Left colon (tissue), 2 donors: ENCODE measurements at regions not wholly inside any gene's neighbourhood (a gene's known extent, or its start where the extent isn't known, plus 50 kb on each side); places are given as distances from the start of the nearest gene placed in this dataset.
"Not testable (repeated sequence)": the region's sequence is repeated elsewhere in the genome, so short reads cannot be mapped to it uniquely, and the experiment has no call there.

Experiments used
- ATAC-seq: fragments of 200-7000 bp; cut with Tn5 transposase; one replicate; pipeline ENCODE4 v1.9.1; 2020; ENCODE audit warnings: mild to moderate bottlenecking, moderate library complexity
- DNase-seq, 2 donors: peaks; one replicate each; pipeline ENCODE4 v3.0.0-alpha.2; 2020
- intact Hi-C, 2 donors: fragments of 100-400 bp; cut with DNase I in 1 of 2; cut with micrococcal nuclease in 1 of 2; formaldehyde crosslinking; loops; one replicate each; pipeline versions ENCODE4 v1.11.2 to v1.14.0; 2022; cut with DNase I, micrococcal nuclease
- donor health status: DM: no; HTN: no; CAD: no.
- donor health status: DM: yes; HTN: yes; CAD: no.

- intact Hi-C loops, DNase-seq, ATAC-seq: not testable (repeated sequence)
Observed at GRCh38 chr16:29129458-29130038, 144.7 kb downstream of the LAT start.

DNA sequence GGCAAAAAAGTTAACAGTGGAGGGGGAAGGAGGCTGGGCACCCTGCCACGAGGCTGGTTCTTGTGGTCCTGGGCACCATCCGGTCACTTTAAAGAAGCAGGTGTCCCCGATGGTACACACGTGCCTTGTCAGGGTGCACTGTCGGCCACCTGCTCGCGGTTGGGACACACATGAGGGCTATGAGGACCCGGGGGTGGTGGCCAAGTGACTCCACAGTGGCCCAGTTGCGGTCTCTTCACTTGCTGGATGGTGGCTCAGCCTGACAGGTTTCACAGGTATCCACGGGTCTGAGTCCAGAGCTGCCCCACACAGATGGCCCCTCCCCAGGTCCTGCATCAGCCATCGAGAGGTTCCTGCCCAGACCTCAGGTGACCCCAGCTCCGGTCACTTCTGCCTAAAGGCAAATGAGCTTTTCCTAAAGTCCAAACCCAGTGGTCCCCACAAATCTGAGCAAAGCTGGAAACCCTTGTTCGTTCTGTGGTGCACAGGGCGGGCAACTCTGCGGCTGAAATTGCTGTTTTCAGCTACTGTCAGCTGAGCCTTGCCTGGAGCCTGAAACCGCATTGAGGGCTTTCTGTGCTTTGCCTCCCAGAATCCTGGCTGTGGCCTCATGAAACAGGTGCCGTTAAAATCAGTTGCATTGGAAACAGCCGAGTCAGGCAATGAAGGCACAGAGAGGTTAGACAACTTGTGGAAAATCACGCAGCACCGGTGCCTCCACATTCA lies 144.0 kb downstream of the LAT start:
- ATAC-seq, intact Hi-C loops, DNase-seq: not testable (repeated sequence)

- DNase-seq, ATAC-seq, intact Hi-C loops: not testable (repeated sequence)
Observed at GRCh38 chr16:29127806-29128420, 143.1 kb downstream of the LAT start.

GRCh38 chr16:29126616-29127015 lies 141.8 kb downstream of the LAT start:
- no peak for ATAC-seq
- intact Hi-C loops, result no loop called here
- DNase-seq, result no peak

DNA sequence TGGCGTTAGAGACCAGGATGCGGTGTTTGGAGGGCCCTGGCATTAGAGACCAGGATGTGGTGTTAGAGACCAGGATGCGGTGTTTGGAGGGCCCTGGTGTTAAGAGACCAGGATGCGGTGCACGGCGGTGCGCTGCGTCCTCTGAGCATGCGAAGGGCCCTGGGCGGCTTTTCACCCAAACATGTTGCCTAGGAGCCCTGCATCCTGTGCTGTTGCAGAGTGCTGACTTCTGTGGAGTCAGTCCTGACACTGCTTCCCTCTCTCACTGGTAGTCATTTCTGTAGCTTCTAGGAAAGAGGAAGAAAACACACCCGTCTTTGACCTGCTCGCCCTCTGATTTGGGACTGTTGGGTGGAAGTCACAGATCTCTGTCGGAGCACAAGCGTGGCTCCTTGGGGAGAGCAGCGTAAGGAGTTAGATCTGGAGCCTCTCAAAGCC lies 141.2 kb downstream of the LAT start:
- DNase-seq (no peak), ATAC-seq (peak; percentile 26)
- intact Hi-C loops, result no loop called here

- DNase-seq (no peak), ATAC-seq (no peak)
- intact Hi-C loops, result no loop called here
Observed at GRCh38 chr16:29124828-29125227, 140.0 kb downstream of the LAT start.

- intact Hi-C loops, DNase-seq, ATAC-seq: not testable (repeated sequence)
Observed at GRCh38 chr16:29124162-29124561, 139.3 kb downstream of the LAT start.

DNA sequence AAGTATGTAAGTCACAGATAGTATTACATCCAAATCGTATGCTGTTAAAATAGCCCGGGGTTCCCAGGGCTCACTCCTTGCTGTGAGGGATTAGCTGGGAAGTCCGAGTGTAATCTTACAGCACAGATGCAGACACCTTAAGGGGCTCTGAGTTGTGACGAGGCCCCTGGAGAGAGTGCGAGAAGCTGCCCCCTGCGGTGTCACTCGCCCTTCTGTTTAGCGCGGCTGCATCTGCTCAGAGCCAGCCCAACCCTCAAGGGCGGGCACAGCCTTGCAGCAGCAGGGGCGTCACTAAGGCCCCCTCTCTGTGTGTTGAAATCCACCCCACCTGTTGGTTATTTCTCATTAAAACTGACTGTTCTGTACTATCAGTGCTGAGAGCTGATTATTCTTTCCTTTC lies 135.8 kb downstream of the LAT start:
- DNase-seq, ATAC-seq, intact Hi-C loops: not testable (repeated sequence)

GRCh38 chr16:29118301-29118957 lies 133.6 kb downstream of the LAT start:
- ATAC-seq, DNase-seq, intact Hi-C loops: not testable (repeated sequence)

DNA sequence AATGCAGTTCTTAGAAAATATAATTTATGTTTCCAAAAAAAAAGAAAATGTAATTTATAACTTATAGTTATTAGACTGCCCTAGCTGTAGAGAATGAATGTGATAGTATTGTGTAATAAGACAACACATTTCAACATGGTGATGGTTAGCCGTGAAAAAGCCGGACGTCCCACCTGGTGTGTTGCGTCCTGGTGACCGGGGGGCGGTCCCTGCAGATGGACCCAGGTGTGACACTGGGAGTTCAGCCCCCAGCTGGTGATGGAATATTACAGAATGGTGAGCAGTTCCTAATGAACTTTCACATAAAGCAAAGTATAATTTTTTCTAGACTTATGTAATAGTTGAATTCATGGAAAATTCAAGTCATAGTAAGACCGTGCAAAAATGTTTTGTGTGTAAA lies 132.8 kb downstream of the LAT start:
- intact Hi-C loops, result no loop called here
- no peak for ATAC-seq

DNA sequence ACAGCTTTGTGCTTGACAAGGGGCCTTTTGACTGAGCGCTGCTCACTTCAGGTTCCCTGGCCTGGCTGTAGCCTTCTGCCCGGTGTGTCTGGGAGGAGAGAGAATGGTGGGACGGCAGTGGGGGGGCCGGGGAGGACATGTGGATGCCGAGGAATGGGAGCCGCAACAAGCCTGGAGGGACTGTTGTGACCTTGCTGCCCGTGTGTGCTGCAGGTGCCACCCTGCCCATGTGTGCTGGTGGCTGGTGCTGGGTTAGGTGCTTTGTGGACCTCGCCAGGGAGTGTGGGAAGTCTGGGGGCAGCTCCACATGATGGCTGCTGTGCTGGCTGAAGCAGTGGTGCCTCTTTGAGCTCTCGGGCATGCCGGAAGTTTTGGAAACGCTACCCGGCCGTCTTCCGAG lies 132.1 kb downstream of the LAT start:
- no peak for DNase-seq
- intact Hi-C loops, result no loop called here
- ATAC-seq, result no peak

More for the DNA sequence above, 132.8 kb downstream of the LAT start:
- DNase-seq, result no peak

DNA sequence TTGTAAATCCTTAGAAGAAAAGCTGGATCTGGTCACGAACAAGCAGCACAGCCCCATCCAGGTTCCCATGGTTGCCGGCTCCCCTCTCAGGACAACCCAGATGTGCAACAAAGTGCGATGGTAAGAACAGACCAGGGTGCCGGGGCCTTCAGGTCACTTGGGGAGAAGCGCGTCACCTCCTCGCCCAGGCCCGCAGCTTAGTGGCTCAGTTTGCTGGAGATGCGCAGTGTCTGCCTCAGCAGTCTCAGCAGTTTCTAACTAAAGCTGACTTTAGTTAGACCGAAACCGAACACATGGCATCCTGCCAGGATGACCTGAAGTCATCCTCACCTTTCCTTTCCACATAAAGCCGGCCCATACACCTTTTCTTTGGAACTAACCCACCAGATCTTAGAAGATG lies 131.4 kb downstream of the LAT start:
- DNase-seq, intact Hi-C loops, ATAC-seq: not testable (repeated sequence)

DNA sequence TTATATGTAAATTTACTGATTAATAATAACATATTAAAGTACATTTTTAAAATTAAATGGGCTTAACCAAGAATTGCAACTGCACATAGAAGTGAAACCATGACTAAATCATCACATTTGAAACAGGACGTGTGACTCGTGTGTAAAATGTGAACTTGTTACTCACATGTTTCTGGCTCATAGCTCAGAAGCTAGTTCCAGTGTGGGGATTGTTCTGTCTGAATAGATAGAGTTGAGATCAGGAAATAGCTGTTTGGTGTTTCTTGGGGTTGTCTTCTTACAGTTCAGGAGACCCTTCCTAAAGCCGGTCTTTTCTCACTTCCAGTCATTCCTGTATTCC lies 130.9 kb downstream of the LAT start:
- DNase-seq, intact Hi-C loops, ATAC-seq: not testable (repeated sequence)

- peak; percentile 94 for ATAC-seq
- intact Hi-C loops, result not testable (repeated sequence)
Observed at GRCh38 chr16:29114989-29115801, 130.3 kb downstream of the LAT start.

GRCh38 chr16:29114574-29114973 lies 129.7 kb downstream of the LAT start:
- DNase-seq, result no peak
- intact Hi-C loops, result no loop called here
- peak; percentile 7 for ATAC-seq

More at GRCh38 chr16:29114989-29115801, 130.3 kb downstream of the LAT start:
- peak; percentile 49 to 65 for DNase-seq

- intact Hi-C loops, DNase-seq, ATAC-seq: not testable (repeated sequence)
Observed at GRCh38 chr16:29113446-29113845, 128.6 kb downstream of the LAT start.

DNA sequence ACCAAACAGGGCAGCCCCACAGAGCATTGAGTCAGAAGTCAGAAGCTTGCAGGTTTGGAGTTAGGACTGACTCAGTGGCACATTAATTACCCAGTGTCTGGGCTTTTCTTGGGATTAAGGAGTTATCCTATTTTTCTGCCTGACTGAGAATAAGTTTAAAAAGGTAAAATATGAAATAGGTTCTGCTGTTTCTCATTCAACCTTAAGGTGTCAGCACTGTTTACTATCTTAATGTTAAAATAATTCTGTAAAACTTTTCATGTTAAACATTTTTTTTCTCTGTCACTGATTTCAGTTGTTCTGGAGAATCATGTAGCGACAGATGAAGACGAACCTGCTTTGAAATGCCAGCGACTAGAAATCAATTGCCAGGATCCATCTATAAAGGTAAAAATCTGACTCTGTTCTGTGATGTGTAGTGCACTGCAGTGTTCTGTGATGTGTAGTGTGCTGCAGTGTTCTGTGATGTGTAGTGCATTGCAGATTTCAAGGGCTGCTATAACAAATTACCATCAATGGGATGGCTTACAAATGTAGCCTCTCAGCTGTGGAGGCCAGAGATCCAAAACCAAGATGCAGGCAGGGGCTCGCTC lies 128.0 kb downstream of the LAT start:
- intact Hi-C loops, result no loop called here
- ATAC-seq, result no peak
- DNase-seq, result no peak
